SK-N-SH (cell line): ENCODE measurements at regions not wholly inside any gene's neighbourhood (a gene's known extent, or its start where the extent isn't known, plus 50 kb on each side); places are given as distances from the start of the nearest gene placed in this dataset.

ENCODE experiments used
- CHD2 ChIP-seq: fragments of 150-350 bp; IDR thresholded peaks from 2 replicates; pipeline ENCODE4 v1.6.1; 2018; ENCODE audit warnings: low read length; ENCODE audit not compliant: partially characterized antibody
- GABPA ChIP-seq: IDR thresholded peaks from 2 replicates; pipeline ENCODE4 v1.4.0; 2012; ENCODE audit warnings: low read depth, mild to moderate bottlenecking
- GATA2 ChIP-seq: sonication (generic); formaldehyde crosslinking; IDR thresholded peaks from 2 replicates; pipeline ENCODE4 v1.5.0; 2020; ENCODE audit warnings: mild to moderate bottlenecking, missing genetic modification reagents
- NFIC ChIP-seq: IDR thresholded peaks from 2 replicates; pipeline ENCODE4 v1.4.0; 2012; ENCODE audit warnings: borderline replicate concordance
- POLR2AphosphoS5 ChIP-seq: IDR thresholded peaks from 2 replicates; pipeline ENCODE4 v1.6.1; 2012; ENCODE audit warnings: low read depth, low read length
- RAD21 ChIP-seq: IDR thresholded peaks from 2 replicates; pipeline ENCODE4 v1.6.1; 2012; ENCODE audit warnings: mild to moderate bottlenecking, low read length
- RXRA ChIP-seq: IDR thresholded peaks from 2 replicates; pipeline ENCODE4 v1.4.0; 2012; ENCODE audit warnings: low read depth, mild to moderate bottlenecking, borderline replicate concordance
- SMC3 ChIP-seq: IDR thresholded peaks from 2 replicates; pipeline ENCODE4 v1.6.1; 2012; ENCODE audit warnings: low read depth, low read length, improper control_type of control experiment
- TAF1 ChIP-seq: IDR thresholded peaks from 2 replicates; pipeline ENCODE4 v1.6.1; 2012; ENCODE audit warnings: low read depth, mild to moderate bottlenecking, low read length, moderate library complexity, borderline replicate concordance
- TCF12 ChIP-seq: IDR thresholded peaks from 2 replicates; pipeline ENCODE4 v1.4.0; 2012
- TF ChIP-seq, protein P1 (sequence below): IDR thresholded peaks from 2 replicates; pipeline ENCODE4 v1.4.0; 2012; ENCODE audit warnings: low read depth, borderline replicate concordance
- TF ChIP-seq, protein P2 (sequence below): fragments of 200-600 bp; sonication (generic); IDR thresholded peaks from 2 replicates; pipeline ENCODE4 v1.6.1; 2017; ENCODE audit warnings: antibody characterized with exemption, mild to moderate bottlenecking, moderate library complexity
- TF ChIP-seq, protein P3 (sequence below): IDR thresholded peaks from 2 replicates; pipeline ENCODE4 v1.4.0; 2012; ENCODE audit warnings: low read depth
- TF ChIP-seq, protein P4 (sequence below): IDR thresholded peaks from 2 replicates; pipeline ENCODE4 v1.6.1; 2012; ENCODE audit warnings: mild to moderate bottlenecking, low read depth, low read length, moderate library complexity

GRCh38 chr2:144249035-144249637 lies 270.8 kb downstream of the ZEB2 start:
- TF ChIP-seq RXRA, result no peak
- TF ChIP-seq CHD2, result no peak
- TF ChIP-seq, protein P1, sequence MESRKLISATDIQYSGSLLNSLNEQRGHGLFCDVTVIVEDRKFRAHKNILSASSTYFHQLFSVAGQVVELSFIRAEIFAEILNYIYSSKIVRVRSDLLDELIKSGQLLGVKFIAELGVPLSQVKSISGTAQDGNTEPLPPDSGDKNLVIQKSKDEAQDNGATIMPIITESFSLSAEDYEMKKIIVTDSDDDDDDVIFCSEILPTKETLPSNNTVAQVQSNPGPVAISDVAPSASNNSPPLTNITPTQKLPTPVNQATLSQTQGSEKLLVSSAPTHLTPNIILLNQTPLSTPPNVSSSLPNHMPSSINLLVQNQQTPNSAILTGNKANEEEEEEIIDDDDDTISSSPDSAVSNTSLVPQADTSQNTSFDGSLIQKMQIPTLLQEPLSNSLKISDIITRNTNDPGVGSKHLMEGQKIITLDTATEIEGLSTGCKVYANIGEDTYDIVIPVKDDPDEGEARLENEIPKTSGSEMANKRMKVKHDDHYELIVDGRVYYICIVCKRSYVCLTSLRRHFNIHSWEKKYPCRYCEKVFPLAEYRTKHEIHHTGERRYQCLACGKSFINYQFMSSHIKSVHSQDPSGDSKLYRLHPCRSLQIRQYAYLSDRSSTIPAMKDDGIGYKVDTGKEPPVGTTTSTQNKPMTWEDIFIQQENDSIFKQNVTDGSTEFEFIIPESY, result no peak
- TF ChIP-seq, protein P2, sequence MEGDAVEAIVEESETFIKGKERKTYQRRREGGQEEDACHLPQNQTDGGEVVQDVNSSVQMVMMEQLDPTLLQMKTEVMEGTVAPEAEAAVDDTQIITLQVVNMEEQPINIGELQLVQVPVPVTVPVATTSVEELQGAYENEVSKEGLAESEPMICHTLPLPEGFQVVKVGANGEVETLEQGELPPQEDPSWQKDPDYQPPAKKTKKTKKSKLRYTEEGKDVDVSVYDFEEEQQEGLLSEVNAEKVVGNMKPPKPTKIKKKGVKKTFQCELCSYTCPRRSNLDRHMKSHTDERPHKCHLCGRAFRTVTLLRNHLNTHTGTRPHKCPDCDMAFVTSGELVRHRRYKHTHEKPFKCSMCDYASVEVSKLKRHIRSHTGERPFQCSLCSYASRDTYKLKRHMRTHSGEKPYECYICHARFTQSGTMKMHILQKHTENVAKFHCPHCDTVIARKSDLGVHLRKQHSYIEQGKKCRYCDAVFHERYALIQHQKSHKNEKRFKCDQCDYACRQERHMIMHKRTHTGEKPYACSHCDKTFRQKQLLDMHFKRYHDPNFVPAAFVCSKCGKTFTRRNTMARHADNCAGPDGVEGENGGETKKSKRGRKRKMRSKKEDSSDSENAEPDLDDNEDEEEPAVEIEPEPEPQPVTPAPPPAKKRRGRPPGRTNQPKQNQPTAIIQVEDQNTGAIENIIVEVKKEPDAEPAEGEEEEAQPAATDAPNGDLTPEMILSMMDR, result no peak
- TF ChIP-seq NFIC, result no peak
- TF ChIP-seq, protein P3, sequence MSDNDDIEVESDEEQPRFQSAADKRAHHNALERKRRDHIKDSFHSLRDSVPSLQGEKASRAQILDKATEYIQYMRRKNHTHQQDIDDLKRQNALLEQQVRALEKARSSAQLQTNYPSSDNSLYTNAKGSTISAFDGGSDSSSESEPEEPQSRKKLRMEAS, result no peak
- TF ChIP-seq GATA2 (CRISPR knock-in tag), result no peak
- TF ChIP-seq POLR2AphosphoS5, result no peak
- TF ChIP-seq, protein P4, sequence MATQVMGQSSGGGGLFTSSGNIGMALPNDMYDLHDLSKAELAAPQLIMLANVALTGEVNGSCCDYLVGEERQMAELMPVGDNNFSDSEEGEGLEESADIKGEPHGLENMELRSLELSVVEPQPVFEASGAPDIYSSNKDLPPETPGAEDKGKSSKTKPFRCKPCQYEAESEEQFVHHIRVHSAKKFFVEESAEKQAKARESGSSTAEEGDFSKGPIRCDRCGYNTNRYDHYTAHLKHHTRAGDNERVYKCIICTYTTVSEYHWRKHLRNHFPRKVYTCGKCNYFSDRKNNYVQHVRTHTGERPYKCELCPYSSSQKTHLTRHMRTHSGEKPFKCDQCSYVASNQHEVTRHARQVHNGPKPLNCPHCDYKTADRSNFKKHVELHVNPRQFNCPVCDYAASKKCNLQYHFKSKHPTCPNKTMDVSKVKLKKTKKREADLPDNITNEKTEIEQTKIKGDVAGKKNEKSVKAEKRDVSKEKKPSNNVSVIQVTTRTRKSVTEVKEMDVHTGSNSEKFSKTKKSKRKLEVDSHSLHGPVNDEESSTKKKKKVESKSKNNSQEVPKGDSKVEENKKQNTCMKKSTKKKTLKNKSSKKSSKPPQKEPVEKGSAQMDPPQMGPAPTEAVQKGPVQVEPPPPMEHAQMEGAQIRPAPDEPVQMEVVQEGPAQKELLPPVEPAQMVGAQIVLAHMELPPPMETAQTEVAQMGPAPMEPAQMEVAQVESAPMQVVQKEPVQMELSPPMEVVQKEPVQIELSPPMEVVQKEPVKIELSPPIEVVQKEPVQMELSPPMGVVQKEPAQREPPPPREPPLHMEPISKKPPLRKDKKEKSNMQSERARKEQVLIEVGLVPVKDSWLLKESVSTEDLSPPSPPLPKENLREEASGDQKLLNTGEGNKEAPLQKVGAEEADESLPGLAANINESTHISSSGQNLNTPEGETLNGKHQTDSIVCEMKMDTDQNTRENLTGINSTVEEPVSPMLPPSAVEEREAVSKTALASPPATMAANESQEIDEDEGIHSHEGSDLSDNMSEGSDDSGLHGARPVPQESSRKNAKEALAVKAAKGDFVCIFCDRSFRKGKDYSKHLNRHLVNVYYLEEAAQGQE, result no peak
- no peak for TF ChIP-seq TAF1
- TF ChIP-seq GABPA, result no peak
- no peak for TF ChIP-seq RAD21
- no peak for TF ChIP-seq TCF12
- no peak for TF ChIP-seq SMC3
